ENCODE measurements at regions not wholly inside any gene's neighbourhood (a gene's known extent, or its start where the extent isn't known, plus 50 kb on each side); places are given as distances from the start of the nearest gene placed in this dataset.

DNA sequence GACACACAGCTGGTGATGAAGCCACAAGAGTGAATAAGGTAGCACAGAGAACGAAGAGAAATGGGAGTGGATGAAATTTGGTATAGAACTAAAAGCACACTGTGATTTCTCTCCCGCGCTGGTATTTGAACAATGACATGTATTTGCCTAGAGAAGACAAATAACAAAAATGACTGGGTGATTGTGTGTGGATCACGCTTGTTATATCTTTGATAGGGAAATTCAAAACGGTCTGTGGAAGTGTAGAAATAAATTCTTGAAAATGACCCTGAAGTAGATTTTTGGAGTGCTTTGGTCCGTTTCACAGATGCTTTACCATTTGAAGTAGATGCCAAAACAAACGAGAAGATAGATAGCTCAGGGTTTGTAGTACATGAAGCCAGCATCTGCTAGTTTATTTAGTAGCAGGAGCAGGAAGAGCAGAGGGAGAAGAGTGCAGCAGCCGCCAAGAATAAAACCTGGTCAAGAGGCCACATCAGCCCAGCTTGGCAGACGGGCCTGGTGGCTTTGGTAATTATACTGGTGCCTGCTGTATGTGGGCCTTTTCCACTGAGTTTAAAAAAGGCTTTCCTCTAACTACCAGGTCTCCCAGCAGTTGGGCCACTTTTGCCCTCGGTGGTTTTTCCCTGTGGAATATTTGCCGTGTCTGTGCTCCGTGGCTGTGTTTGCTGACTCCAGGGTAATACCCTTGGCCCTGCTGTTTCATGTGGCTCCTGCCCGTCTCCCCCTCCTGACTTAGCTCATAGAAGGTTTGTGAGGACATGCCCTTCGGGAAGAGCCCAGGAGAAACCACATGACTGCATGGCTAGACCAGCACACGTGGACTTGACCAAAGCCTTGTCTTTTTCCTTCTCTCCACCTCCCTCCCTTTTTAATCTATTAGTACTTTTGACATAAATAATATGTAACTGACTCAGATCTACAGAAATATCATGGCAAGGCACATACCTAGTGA lies 294.0 kb downstream of the SOX4 start:
- no peaks in the 10 kb centered on the region for H3K36me3 ChIP-seq (ENCODE audit: control insufficient read depth in 4 of 4, insufficient read depth in 3 of 4, low read depth in 1 of 4, low read length in 3 of 4)
- no peaks in the 10 kb centered on the region for H3K27me3 ChIP-seq (ENCODE audit: control insufficient read depth in 4 of 4, insufficient read depth in 4 of 4, low read length in 3 of 4)
- no peak overlapping the region for H3K4me3 ChIP-seq (ENCODE audit: low read depth in 1 of 3, low read length in 3 of 3)
- H3K4me1 ChIP-seq (ENCODE audit: control insufficient read depth in 4 of 4, insufficient read depth in 4 of 4, low read length in 3 of 4), result no peaks in the 10 kb centered on the region
- 36% methylated on average over 15 of the region's 15 CpGs for WGBS
- H3K9me3 ChIP-seq (ENCODE audit: control insufficient read depth in 4 of 4, low read length in 3 of 4), result no peaks in the 10 kb centered on the region
- no peak overlapping the region for H3K27ac ChIP-seq (ENCODE audit: low read depth in 1 of 2, low read length in 2 of 2)
- no peak overlapping the region for H3K9ac ChIP-seq (ENCODE audit: low read depth in 1 of 2, low read length in 2 of 2)
- TF ChIP-seq RAD21 (IDR thresholded peaks at IDR 0.05) (no peak), EGR1 (IDR thresholded peaks at IDR 0.05; ENCODE audit: low read depth in 2 of 2) (no peak), SP1 (IDR thresholded peaks at IDR 0.05) (no peak), FOXA2 (IDR thresholded peaks at IDR 0.05) (no peak), HNF4A (conservative IDR thresholded peaks at IDR 0.05) (no peak), NR2F2 (IDR thresholded peaks at IDR 0.05) (no peak), YY1 (IDR thresholded peaks at IDR 0.05) (no peak), TAF1 (conservative IDR thresholded peaks at IDR 0.05) (no peak)
- TF ChIP-seq, protein P1, sequence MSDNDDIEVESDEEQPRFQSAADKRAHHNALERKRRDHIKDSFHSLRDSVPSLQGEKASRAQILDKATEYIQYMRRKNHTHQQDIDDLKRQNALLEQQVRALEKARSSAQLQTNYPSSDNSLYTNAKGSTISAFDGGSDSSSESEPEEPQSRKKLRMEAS (IDR thresholded peaks at IDR 0.05), result no peak
- TF ChIP-seq, protein P2, sequence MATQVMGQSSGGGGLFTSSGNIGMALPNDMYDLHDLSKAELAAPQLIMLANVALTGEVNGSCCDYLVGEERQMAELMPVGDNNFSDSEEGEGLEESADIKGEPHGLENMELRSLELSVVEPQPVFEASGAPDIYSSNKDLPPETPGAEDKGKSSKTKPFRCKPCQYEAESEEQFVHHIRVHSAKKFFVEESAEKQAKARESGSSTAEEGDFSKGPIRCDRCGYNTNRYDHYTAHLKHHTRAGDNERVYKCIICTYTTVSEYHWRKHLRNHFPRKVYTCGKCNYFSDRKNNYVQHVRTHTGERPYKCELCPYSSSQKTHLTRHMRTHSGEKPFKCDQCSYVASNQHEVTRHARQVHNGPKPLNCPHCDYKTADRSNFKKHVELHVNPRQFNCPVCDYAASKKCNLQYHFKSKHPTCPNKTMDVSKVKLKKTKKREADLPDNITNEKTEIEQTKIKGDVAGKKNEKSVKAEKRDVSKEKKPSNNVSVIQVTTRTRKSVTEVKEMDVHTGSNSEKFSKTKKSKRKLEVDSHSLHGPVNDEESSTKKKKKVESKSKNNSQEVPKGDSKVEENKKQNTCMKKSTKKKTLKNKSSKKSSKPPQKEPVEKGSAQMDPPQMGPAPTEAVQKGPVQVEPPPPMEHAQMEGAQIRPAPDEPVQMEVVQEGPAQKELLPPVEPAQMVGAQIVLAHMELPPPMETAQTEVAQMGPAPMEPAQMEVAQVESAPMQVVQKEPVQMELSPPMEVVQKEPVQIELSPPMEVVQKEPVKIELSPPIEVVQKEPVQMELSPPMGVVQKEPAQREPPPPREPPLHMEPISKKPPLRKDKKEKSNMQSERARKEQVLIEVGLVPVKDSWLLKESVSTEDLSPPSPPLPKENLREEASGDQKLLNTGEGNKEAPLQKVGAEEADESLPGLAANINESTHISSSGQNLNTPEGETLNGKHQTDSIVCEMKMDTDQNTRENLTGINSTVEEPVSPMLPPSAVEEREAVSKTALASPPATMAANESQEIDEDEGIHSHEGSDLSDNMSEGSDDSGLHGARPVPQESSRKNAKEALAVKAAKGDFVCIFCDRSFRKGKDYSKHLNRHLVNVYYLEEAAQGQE (IDR thresholded peaks at IDR 0.05), result no peak
- TF ChIP-seq, protein P3, sequence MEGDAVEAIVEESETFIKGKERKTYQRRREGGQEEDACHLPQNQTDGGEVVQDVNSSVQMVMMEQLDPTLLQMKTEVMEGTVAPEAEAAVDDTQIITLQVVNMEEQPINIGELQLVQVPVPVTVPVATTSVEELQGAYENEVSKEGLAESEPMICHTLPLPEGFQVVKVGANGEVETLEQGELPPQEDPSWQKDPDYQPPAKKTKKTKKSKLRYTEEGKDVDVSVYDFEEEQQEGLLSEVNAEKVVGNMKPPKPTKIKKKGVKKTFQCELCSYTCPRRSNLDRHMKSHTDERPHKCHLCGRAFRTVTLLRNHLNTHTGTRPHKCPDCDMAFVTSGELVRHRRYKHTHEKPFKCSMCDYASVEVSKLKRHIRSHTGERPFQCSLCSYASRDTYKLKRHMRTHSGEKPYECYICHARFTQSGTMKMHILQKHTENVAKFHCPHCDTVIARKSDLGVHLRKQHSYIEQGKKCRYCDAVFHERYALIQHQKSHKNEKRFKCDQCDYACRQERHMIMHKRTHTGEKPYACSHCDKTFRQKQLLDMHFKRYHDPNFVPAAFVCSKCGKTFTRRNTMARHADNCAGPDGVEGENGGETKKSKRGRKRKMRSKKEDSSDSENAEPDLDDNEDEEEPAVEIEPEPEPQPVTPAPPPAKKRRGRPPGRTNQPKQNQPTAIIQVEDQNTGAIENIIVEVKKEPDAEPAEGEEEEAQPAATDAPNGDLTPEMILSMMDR (IDR thresholded peaks at IDR 0.05; ENCODE audit: low read depth, low read length, missing input control), result no peak
- TF ChIP-seq, protein P4, sequence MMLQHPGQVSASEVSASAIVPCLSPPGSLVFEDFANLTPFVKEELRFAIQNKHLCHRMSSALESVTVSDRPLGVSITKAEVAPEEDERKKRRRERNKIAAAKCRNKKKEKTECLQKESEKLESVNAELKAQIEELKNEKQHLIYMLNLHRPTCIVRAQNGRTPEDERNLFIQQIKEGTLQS (IDR thresholded peaks at IDR 0.05), result no peak
- TF ChIP-seq, protein P5, sequence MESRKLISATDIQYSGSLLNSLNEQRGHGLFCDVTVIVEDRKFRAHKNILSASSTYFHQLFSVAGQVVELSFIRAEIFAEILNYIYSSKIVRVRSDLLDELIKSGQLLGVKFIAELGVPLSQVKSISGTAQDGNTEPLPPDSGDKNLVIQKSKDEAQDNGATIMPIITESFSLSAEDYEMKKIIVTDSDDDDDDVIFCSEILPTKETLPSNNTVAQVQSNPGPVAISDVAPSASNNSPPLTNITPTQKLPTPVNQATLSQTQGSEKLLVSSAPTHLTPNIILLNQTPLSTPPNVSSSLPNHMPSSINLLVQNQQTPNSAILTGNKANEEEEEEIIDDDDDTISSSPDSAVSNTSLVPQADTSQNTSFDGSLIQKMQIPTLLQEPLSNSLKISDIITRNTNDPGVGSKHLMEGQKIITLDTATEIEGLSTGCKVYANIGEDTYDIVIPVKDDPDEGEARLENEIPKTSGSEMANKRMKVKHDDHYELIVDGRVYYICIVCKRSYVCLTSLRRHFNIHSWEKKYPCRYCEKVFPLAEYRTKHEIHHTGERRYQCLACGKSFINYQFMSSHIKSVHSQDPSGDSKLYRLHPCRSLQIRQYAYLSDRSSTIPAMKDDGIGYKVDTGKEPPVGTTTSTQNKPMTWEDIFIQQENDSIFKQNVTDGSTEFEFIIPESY (IDR thresholded peaks at IDR 0.05), result no peak
- DNase-seq (ENCODE audit: low spot score), result no peak

DNA sequence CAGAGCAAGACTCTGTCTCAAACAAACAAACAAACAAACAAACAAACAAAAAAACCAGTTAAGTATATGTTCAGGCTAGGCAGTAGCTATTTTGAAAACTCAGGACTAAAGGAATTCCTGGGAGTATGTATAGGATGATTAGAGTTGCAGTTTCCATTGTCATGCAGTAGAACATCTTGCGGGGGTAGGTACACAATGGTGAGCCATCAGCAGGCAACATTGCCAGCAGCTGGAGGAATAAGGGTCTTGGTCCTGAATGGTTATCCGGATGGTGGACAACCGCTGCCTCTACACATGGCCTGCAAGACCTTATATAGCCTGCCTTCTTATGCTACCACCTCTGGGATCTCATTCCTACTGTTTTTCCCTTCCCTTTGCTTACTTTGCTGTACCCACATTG lies 297.5 kb downstream of the SOX4 start:
- over 99% methylated on average over 3 of the region's 3 CpGs for WGBS
- H3K4me1 ChIP-seq (ENCODE audit: control insufficient read depth in 4 of 4, insufficient read depth in 4 of 4, low read length in 3 of 4), result peaks cover 0 to 2% (median 0%) of the 10 kb centered on the region in 4 donors
- no peak for DNase-seq (ENCODE audit: low spot score)
- TF ChIP-seq, protein P4 (IDR thresholded peaks at IDR 0.05), result no peak
- TF ChIP-seq JUND (IDR thresholded peaks at IDR 0.05) (no peak), FOXA1 (IDR thresholded peaks at IDR 0.05) (no peak), RAD21 (IDR thresholded peaks at IDR 0.05) (no peak), EGR1 (IDR thresholded peaks at IDR 0.05; ENCODE audit: low read depth in 2 of 2) (no peak), HNF4A (conservative IDR thresholded peaks at IDR 0.05) (no peak), FOXA2 (IDR thresholded peaks at IDR 0.05) (no peak), YY1 (IDR thresholded peaks at IDR 0.05) (no peak), GABPA (IDR thresholded peaks at IDR 0.05 in 1 of 2, conservative IDR thresholded peaks at IDR 0.05 in 1 of 2) (no peak), NR2F2 (IDR thresholded peaks at IDR 0.05) (no peak), HNF4G (IDR thresholded peaks at IDR 0.05) (no peak)
- TF ChIP-seq, protein P1 (IDR thresholded peaks at IDR 0.05), result no peak
- TF ChIP-seq, protein P5 (IDR thresholded peaks at IDR 0.05), result no peak

More for the DNA sequence above, 297.5 kb downstream of the SOX4 start:
- no peak overlapping the region for H3K27ac ChIP-seq (ENCODE audit: low read depth in 1 of 2, low read length in 2 of 2)
- no peak overlapping the region for H3K9ac ChIP-seq (ENCODE audit: low read depth in 1 of 2, low read length in 2 of 2)
- H3K4me3 ChIP-seq (ENCODE audit: low read depth in 1 of 3, low read length in 3 of 3), result no peak overlapping the region
- H3K36me3 ChIP-seq (ENCODE audit: control insufficient read depth in 4 of 4, insufficient read depth in 3 of 4, low read depth in 1 of 4, low read length in 3 of 4), result no peaks in the 10 kb centered on the region
- H3K27me3 ChIP-seq (ENCODE audit: control insufficient read depth in 4 of 4, insufficient read depth in 4 of 4, low read length in 3 of 4), result no peaks in the 10 kb centered on the region
- H3K9me3 ChIP-seq (ENCODE audit: control insufficient read depth in 4 of 4, low read length in 3 of 4), result no peaks in the 10 kb centered on the region
